DMS 273 (cell line): ENCODE measurements at regions not wholly inside any gene's neighbourhood (a gene's known extent, or its start where the extent isn't known, plus 50 kb on each side); places are given as distances from the start of the nearest gene placed in this dataset.

Experiments used
- DNase-seq: peaks from one replicate; lab custom pipeline; 2025; ENCODE audit not compliant: unreplicated experiment; lab: John Stamatoyannopoulos, UW

DNA sequence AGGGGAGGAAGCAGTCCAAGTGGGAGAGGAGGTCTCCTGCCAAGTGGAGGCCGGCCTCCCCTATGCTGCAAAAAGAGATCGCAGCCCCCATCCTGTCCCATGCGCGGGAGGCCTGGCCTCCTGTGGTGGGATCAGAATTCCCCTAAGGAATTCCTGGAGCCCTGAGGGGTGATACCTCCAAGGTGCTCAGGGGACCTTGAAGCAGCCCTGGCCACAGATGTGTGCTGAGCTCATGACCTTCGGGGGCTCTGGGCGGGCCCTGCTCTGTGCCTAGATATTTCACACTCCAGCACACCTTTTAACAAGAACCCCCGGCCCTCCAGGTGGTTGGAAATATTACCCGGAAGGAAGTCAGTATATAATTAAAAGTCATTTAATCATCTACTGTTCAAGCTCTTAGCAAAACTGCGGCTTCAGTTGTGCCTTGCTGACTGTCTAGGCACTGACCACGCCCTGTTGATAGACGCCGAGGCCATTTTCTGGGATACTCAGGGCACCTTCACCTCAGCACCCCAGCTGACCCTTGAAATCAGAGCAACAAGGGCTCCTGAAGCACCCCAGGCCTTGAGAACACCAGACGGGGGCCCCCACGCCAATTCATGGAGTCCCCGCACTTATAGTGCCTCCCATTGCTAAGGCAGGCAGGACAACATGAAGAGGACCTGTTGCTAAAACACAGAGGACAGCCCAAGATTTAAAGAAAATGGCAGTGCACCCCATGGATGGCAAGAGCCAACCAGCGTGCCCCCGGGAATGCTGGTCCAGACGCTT, 119.1 kb downstream of the NDUFA10 start:
- DNase-seq, result no peak

DNA sequence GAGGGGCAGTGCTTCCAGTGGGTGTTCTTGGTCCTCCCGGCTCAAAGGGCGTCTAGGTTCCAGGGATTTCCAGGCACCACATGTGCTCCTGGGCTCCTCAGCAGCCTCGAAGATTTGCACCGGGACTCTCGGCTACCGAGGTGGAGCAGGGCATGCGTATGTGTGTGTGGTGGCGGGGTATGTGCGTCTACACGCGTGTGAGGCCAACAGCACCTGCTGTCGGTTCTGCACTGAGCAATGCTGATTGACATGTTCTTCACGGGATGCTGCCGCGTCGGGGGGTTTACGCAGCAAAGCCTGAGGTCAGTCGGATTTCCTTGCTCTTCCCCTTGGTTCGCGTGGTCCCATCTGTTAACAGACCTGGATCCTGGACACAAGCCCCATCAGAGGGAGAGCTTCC, 119.8 kb downstream of the NDUFA10 start:
- no peak for DNase-seq

GRCh38 chr2:239904496-239904895, 120.6 kb downstream of the NDUFA10 start:
- DNase-seq, result no peak

DNA sequence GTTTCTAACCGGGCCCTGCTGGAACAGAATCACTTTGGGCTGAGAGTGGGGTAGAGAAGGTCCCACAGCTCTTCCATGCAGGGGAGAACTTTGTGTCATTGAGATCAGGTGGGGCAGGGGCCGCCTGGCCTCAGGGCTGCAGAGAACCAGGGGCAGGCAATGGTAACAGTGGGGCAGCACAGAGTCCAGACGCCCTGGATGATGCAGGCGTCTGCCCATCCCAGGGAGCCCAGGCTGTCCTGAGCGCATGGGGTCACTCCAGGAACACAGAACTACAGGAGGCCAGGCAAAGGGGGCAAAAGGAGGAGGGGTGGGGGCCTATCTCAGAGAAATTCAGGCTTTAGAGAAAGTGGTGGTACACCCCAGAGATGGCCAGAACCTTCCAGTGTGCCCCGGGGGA, 121.3 kb downstream of the NDUFA10 start:
- DNase-seq, result no peak

DNA sequence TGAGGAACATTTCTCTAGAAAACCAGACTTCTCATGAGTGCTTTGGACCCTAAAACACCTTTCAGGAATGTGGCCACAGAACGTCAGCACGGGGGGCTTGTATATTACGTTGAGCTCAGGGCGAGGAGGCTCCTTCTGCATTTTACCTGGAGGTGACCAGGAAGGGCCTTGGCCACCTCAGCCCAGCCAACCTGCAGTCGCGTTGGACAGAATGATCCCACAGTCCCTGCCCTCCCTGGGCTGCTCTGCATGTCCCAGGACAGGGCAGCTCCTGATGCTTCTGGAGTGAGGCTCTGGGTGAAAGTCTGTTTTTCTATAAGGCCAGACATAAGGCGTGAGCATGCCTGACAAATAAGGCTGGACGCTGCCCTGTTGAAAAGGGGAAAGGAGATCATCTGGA, 121.9 kb downstream of the NDUFA10 start:
- DNase-seq, result no peak

GRCh38 chr2:239902749-239903201, 122.4 kb downstream of the NDUFA10 start:
- no peak for DNase-seq

GRCh38 chr2:239898292-239898925, 126.7 kb downstream of the NDUFA10 start:
- no peak for DNase-seq

GRCh38 chr2:239897596-239898235, 127.4 kb downstream of the NDUFA10 start:
- no peak for DNase-seq

GRCh38 chr2:239896075-239896474, 129.1 kb downstream of the NDUFA10 start:
- DNase-seq, result no peak

DNA sequence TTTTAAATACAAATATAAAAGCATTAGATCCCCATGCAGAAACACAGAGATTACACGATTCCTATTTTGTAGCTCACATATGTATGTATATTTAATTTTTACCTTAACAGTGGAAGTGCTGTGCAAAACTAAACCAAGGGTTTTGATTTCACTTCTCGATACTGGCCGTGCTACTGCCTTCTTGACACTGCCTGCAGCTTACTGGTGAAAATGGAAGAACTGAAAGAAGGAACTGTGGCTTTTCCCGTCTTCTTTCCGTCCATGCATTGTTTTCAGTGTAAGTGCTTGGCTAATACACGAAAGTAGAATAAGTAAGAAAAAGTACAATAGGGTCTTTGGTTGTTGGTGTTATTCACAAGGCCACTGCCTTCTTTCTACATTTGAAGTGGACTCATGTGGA, 129.5 kb downstream of the NDUFA10 start:
- no peak for DNase-seq

- DNase-seq, result no peak
These were observed 130.0 kb downstream of the NDUFA10 start for GRCh38 chr2:239895116-239895515.

- DNase-seq, result no peak
These were observed 130.9 kb downstream of the NDUFA10 start for GRCh38 chr2:239894276-239894675.

GRCh38 chr2:239893236-239893515, 132.0 kb downstream of the NDUFA10 start:
- DNase-seq, result no peak

DNA sequence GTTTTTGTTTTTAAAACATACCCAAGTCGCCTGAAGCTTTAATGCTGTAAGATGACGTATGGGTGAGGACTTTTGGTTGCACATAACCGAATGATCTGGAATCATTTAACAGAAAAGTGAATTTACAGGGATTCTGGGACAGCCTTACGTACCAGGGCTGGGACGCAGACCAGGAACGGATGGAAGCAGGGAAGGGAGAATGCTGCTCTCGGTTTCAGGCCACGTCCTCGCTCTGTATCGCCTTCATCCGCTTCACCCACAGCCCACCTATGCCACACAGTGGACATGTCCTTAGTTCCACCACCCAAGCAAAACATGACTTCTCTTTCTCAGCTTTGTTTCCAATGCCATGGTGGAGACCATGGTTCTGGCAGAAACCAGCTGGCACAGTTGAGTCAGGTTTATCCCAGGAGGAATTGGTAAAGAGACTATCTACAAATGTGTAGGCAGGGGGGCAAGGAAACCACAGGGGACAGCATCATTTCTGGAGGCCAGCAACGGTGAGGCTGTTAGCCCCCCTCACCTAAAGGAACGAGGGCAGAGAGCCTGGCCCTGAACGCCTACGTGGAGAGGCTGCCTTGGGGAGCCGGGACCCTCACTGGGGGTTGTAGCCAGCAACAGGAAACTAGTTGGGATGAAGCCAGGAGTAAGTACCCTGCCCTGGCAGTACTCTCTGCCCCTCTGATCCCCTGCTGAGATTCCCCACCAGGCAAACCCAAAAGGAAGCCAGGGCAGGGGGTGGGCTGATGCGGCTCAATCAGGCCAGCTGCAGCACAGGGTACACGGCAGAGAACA, 132.5 kb downstream of the NDUFA10 start:
- no peak for DNase-seq

DNA sequence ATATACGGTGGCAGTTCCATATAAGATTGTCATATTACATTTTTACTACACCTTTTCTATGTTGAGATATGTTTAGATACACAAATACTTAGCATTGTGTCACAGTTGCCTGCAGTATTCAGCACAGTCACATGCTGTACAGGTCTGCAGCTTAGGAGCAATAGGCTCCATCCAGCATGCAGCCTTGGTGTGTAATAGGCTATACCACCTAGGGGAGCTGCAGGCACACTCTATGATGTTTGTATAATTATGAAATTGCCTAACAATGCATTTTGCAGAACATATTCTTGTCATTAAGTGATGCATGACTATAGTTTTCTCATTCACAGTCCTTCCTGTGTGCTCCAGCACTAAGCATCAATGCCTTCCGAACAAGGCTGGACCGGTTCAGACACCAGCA, 133.4 kb downstream of the NDUFA10 start:
- DNase-seq, result no peak

- no peak for DNase-seq
These were observed 134.9 kb downstream of the NDUFA10 start for GRCh38 chr2:239890206-239890746.

- DNase-seq, result no peak
These were observed 135.5 kb downstream of the NDUFA10 start for GRCh38 chr2:239889641-239890121.

DNA sequence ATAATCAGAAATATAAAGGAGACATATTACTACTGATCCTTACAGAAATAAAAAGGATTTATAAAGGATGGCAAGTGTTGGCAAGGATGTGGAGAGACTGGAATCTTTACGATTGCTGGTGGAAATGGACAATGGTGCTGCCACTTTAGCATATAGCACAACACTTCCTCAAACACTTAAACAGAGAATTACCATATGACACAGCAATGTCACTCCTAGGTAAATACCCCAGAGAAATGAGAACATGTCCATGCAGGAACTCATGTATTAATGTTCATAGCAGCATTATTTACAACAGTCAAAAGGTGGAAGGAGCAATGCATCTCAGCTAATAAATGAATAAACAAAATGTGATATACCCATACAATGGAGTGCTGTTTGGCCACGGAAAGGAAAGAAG, 137.5 kb downstream of the NDUFA10 start:
- no peak for DNase-seq

DNA sequence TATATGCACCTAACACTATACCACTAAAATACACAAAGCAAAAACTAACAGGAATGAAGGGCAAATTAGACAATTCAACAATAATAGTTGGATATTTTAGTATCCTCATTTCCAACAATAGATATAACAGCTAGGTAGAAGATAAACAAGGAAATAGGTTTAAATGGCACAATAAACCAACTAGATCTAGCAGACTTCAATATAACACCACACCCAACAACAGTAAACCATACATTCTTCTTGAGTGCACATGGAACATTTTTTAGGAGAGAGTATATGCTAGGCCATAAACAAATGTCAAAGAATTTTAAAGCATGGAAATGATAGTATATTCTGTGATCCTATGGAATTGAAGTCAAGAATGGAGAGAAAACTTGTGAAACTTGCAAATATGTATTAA, 138.4 kb downstream of the NDUFA10 start:
- no peak for DNase-seq

DNA sequence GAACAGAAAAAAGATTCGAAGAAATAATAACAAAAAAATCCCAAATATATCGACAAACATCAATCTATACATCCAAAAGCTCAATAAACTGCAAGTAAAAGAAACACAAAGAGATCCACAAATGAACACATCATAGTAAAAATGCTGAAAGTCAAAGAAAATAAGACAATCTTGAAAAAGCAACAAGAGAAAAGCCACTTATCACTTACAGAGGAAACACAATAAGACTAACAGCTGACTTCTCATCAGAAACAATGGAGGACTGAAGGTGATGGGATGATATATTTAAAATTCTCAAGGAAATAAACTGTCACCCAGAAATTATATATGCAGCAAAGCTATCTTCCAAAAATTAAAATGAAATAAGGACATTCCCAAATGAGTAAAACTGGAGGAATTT, 140.3 kb downstream of the NDUFA10 start:
- DNase-seq, result no peak

GRCh38 chr2:239884051-239884405, 141.1 kb downstream of the NDUFA10 start:
- no peak for DNase-seq
